Hepatocyte (in vitro differentiated cells): ENCODE measurements at regions not wholly inside any gene's neighbourhood (a gene's known extent, or its start where the extent isn't known, plus 50 kb on each side); places are given as distances from the start of the nearest gene placed in this dataset.

Experiments used
- CTCF ChIP-seq: fragments of 200-600 bp; sonication (generic); IDR thresholded peaks from 2 replicates; pipeline ENCODE4 v1.5.1; 2016; ENCODE audit warnings: antibody characterized with exemption, mild to moderate bottlenecking; ENCODE audit not compliant: poor library complexity
- EZH2phosphoT487 ChIP-seq: fragments of 200-600 bp; sonication (generic); IDR thresholded peaks from one replicate; pipeline ENCODE4 v1.6.1; 2018; ENCODE audit warnings: antibody characterized with exemption, mild to moderate bottlenecking, low read depth, moderate library complexity; ENCODE audit not compliant: unreplicated experiment, severe bottlenecking

GRCh38 chrX:131951166-131951565 lies 71.9 kb upstream of the STK26 start:
- TF ChIP-seq CTCF, result no peak
- TF ChIP-seq EZH2phosphoT487, result no peak
